H1 (cell line): ENCODE measurements at regions not wholly inside any gene's neighbourhood (a gene's known extent, or its start where the extent isn't known, plus 50 kb on each side); places are given as distances from the start of the nearest gene placed in this dataset.

Source experiments
- CTCF ChIA-PET: fragments of 300-600 bp; sonication (Branson Sonifier 250); formaldehyde crosslinking; loops from one replicate; lab custom pipeline; 2021; ENCODE audit not compliant: partially characterized antibody; lab: Charles Lee
- POLR2A ChIA-PET: fragments of 300-600 bp; sonication (Branson Sonifier 250); formaldehyde crosslinking; loops from one replicate; lab custom pipeline; 2021; ENCODE audit warnings: inconsistent platforms; ENCODE audit not compliant: partially characterized antibody; lab: Charles Lee
- DNase-seq, 2 experiments: peaks; one replicate each; pipeline versions ENCODE4 v3.0.0 to v3.0.0-alpha.2; 2010 to 2022; ENCODE audit warnings: low spot score in 2 of 2, low read depth in 1 of 2, mixed read lengths in 1 of 2
- FAIRE-seq: peaks from 2 replicates; lab custom pipeline; 2011; peaks lifted over from hg19 to GRCh38; lab: Jason Lieb, UNC
- H2AFZ ChIP-seq: 2 replicates; pipeline ENCODE4 v1.8.1; 2012; ENCODE audit warnings: low read length, inconsistent platforms
- H2AK5ac ChIP-seq: 2 replicates; pipeline ENCODE4 v1.6.1; 2013; ENCODE audit warnings: low read depth, low read length
- H2BK120ac ChIP-seq: replicated peaks from 2 replicates; pipeline ENCODE3; 2013; ENCODE audit warnings: low read depth, low read length, inconsistent platforms
- H2BK12ac ChIP-seq: 2 replicates; pipeline ENCODE4 v1.6.1; 2013; ENCODE audit warnings: low read depth, low read length
- H2BK15ac ChIP-seq: 2 replicates; pipeline ENCODE4 v1.6.1; 2013; ENCODE audit warnings: low read length
- H2BK20ac ChIP-seq: 2 replicates; pipeline ENCODE4 v1.6.1; 2013; ENCODE audit warnings: low read length
- H2BK5ac ChIP-seq: 2 replicates; pipeline ENCODE4 v1.6.1; 2013; ENCODE audit warnings: low read depth, low read length
- H3K14ac ChIP-seq: 2 replicates; pipeline ENCODE4 v1.6.1; 2013; ENCODE audit warnings: inconsistent platforms; ENCODE audit not compliant: insufficient read length
- H3K18ac ChIP-seq: 2 replicates; pipeline ENCODE4 v1.6.1; 2013; ENCODE audit warnings: low read length; ENCODE audit errors: extremely low read depth
- H3K23ac ChIP-seq: 2 replicates; pipeline ENCODE4 v1.6.1; 2013; ENCODE audit warnings: inconsistent platforms; ENCODE audit not compliant: insufficient read length
- H3K23me2 ChIP-seq: 2 replicates; pipeline ENCODE4 v1.6.1; 2013; ENCODE audit warnings: low read depth, low read length
- H3K27ac ChIP-seq: 2 replicates; pipeline ENCODE4 v1.6.1; 2011; ENCODE audit warnings: low read depth, low read length, inconsistent platforms
- H3K27me3 ChIP-seq, 4 experiments: replicated peaks in 1 of 4; 1 replicate in 1 of 4; 2 replicates in 3 of 4; pipeline versions ENCODE4 v1.6.1 to v1.8.1; 2011 to 2013; ENCODE audit warnings: low read length in 3 of 4, mild to moderate bottlenecking in 3 of 4, inconsistent platforms in 2 of 4, mixed read lengths in 2 of 4, moderate library complexity in 1 of 4; ENCODE audit not compliant: control insufficient read depth in 3 of 4, insufficient read depth in 3 of 4; ENCODE audit errors: extremely low read depth in 1 of 4
- H3K36me3 ChIP-seq, 4 experiments: 2 replicates each; pipeline versions ENCODE4 v1.6.1 to v1.8.1; 2011 to 2013; ENCODE audit warnings: mild to moderate bottlenecking in 4 of 4, low read length in 3 of 4, moderate library complexity in 2 of 4, control low read depth in 1 of 4, inconsistent platforms in 1 of 4; ENCODE audit not compliant: insufficient read depth in 4 of 4, control insufficient read depth in 2 of 4
- H3K4ac ChIP-seq: replicated peaks from 2 replicates; pipeline ENCODE3; 2013; ENCODE audit warnings: low read length, low read depth, mixed read lengths, inconsistent platforms; ENCODE audit not compliant: insufficient read length
- H3K4me1 ChIP-seq, 4 experiments: replicated peaks in 1 of 4; 1 replicate in 1 of 4; 2 replicates in 3 of 4; pipeline versions ENCODE4 v1.6.1 to v1.8.1; 2011 to 2013; ENCODE audit warnings: low read length in 3 of 4, inconsistent platforms in 2 of 4, mixed read lengths in 1 of 4; ENCODE audit not compliant: insufficient read depth in 4 of 4, control insufficient read depth in 3 of 4
- H3K4me2 ChIP-seq, 2 experiments: 2 replicates each; pipeline versions ENCODE4 v1.6.1 to v1.8.1; 2011 to 2013; ENCODE audit warnings: low read depth in 2 of 2, low read length in 2 of 2, control low read depth in 1 of 2, inconsistent platforms in 1 of 2, mild to moderate bottlenecking in 1 of 2; ENCODE audit not compliant: insufficient read depth in 1 of 2
- H3K4me3 ChIP-seq, 4 experiments: fragments of 200-600, 300-600 bp in 1 of 4; sonication (generic), shearing (Covaris generic), sonication (Bioruptor Twin) in 1 of 4; 2 replicates each; pipeline versions ENCODE4 v1.5.1 to v1.8.1; 2011 to 2016; ENCODE audit warnings: low read length in 4 of 4, low read depth in 3 of 4, control low read depth in 2 of 4, inconsistent platforms in 2 of 4, mild to moderate bottlenecking in 2 of 4, mixed read lengths in 1 of 4, moderate library complexity in 1 of 4; ENCODE audit not compliant: insufficient read depth in 2 of 4; ENCODE audit errors: extremely low read depth in 1 of 4
- H3K56ac ChIP-seq: replicated peaks from 2 replicates; pipeline ENCODE3; 2013; ENCODE audit warnings: low read depth, mild to moderate bottlenecking, mixed read lengths, low read length, inconsistent platforms; ENCODE audit not compliant: insufficient read length
- H3K79me1 ChIP-seq: 2 replicates; pipeline ENCODE4 v1.6.1; 2013; ENCODE audit warnings: low read depth, low read length, control low read depth
- H3K79me2 ChIP-seq, 2 experiments: 2 replicates each; pipeline versions ENCODE4 v1.6.1 to v1.8.1; 2012 to 2013; ENCODE audit warnings: low read length in 2 of 2, mild to moderate bottlenecking in 2 of 2, inconsistent platforms in 1 of 2; ENCODE audit not compliant: insufficient read depth in 2 of 2, control insufficient read depth in 1 of 2
- H3K9ac ChIP-seq, 4 experiments: replicated peaks in 1 of 4; 1 replicate in 1 of 4; 2 replicates in 3 of 4; pipeline versions ENCODE4 v1.6.1 to v1.8.1; 2011 to 2013; ENCODE audit warnings: low read depth in 3 of 4, low read length in 3 of 4, control low read depth in 2 of 4, mild to moderate bottlenecking in 2 of 4, moderate library complexity in 2 of 4, inconsistent platforms in 1 of 4; ENCODE audit errors: extremely low read depth in 1 of 4
- H3K9me3 ChIP-seq, 2 experiments: 2 replicates each; pipeline versions ENCODE4 v1.6.1 to v1.8.1; 2012 to 2013; ENCODE audit warnings: mild to moderate bottlenecking in 2 of 2, moderate library complexity in 2 of 2, control low read depth in 1 of 2, inconsistent platforms in 1 of 2, low read depth in 1 of 2, low read length in 1 of 2, mixed read lengths in 1 of 2; ENCODE audit not compliant: insufficient read depth in 2 of 2
- H4K20me1 ChIP-seq, 2 experiments: replicated peaks in 1 of 2; 2 replicates each; pipeline versions ENCODE3 to v1.8.1; 2011 to 2013; ENCODE audit warnings: inconsistent platforms in 2 of 2, low read length in 2 of 2, mild to moderate bottlenecking in 1 of 2; ENCODE audit not compliant: insufficient read depth in 2 of 2, control insufficient read depth in 1 of 2
- H4K5ac ChIP-seq: 2 replicates; pipeline ENCODE4 v1.6.1; 2013; ENCODE audit warnings: low read length, low read depth, mixed read lengths, inconsistent platforms; ENCODE audit not compliant: insufficient read length
- H4K8ac ChIP-seq: 2 replicates; pipeline ENCODE4 v1.8.0; 2013; ENCODE audit warnings: mild to moderate bottlenecking, moderate library complexity, low read length, inconsistent platforms; ENCODE audit not compliant: insufficient read depth; ENCODE audit errors: extremely low read depth
- H4K91ac ChIP-seq: replicated peaks from 2 replicates; pipeline ENCODE3; 2013; ENCODE audit warnings: low read length, mixed read lengths, inconsistent platforms; ENCODE audit not compliant: insufficient read length
- EZH2 ChIP-seq: fragments of 200-600 bp; sonication (generic); IDR thresholded peaks from 2 replicates; pipeline ENCODE4 v1.7.1; 2012; ENCODE audit warnings: low read depth, mild to moderate bottlenecking, moderate library complexity, low read length, inconsistent platforms; ENCODE audit not compliant: severe bottlenecking
- GABPA ChIP-seq: IDR thresholded peaks from 2 replicates; pipeline ENCODE4 v1.6.1; 2011; ENCODE audit warnings: mild to moderate bottlenecking, low read length, moderate library complexity, borderline replicate concordance; ENCODE audit not compliant: insufficient read depth
- GTF2F1 ChIP-seq: IDR thresholded peaks from 2 replicates; pipeline ENCODE4 v1.6.1; 2012; ENCODE audit warnings: low read depth, low read length, improper control_type of control experiment, borderline replicate concordance
- HDAC2 ChIP-seq, 2 experiments: fragments of 300-600 bp in 1 of 2; sonication (generic) in 1 of 2; IDR thresholded peaks; 2 replicates each; pipeline ENCODE4 v1.6.1; 2011 to 2012; ENCODE audit warnings: low read depth in 2 of 2, low read length in 2 of 2, mild to moderate bottlenecking in 2 of 2, moderate library complexity in 2 of 2, borderline replicate concordance in 1 of 2, inconsistent platforms in 1 of 2
- JUN ChIP-seq: IDR thresholded peaks from 2 replicates; pipeline ENCODE4 v1.6.1; 2011; ENCODE audit warnings: low read depth, mild to moderate bottlenecking, improper control_type of control experiment, low read length
- KDM4A ChIP-seq: IDR thresholded peaks from one replicate; pipeline ENCODE4 v1.7.1; 2012; ENCODE audit warnings: low read depth, mild to moderate bottlenecking, moderate library complexity, low read length, inconsistent platforms; ENCODE audit not compliant: severe bottlenecking
- NANOG ChIP-seq: IDR thresholded peaks from 2 replicates; pipeline ENCODE4 v1.6.1; 2011; ENCODE audit warnings: low read length, low read depth, mild to moderate bottlenecking, inconsistent platforms; ENCODE audit not compliant: insufficient read depth, poor library complexity, severe bottlenecking
- RAD21 ChIP-seq, 2 experiments: IDR thresholded peaks in 1 of 2; conservative IDR thresholded peaks in 1 of 2; 2 replicates each; pipeline ENCODE4 v1.6.1; 2011; ENCODE audit warnings: low read depth in 2 of 2, low read length in 2 of 2, improper control_type of control experiment in 1 of 2, inconsistent platforms in 1 of 2, mild to moderate bottlenecking in 1 of 2, moderate library complexity in 1 of 2
- TAF1 ChIP-seq: IDR thresholded peaks from 2 replicates; pipeline ENCODE4 v1.6.1; 2011; ENCODE audit warnings: mild to moderate bottlenecking, low read depth, low read length
- WGBS, 2 experiments: shearing (Covaris generic) in 1 of 2; methylation state at CpG; one replicate each; pipeline versions ENCODE4 v1.1.6 to v1.1.7; 2013 to 2015; ENCODE audit warnings: low lambda C conversion rate in 2 of 2, mixed read lengths in 2 of 2, inconsistent platforms in 1 of 2, low coverage in 1 of 2, missing lambda C conversion rate in 1 of 2; ENCODE audit not compliant: insufficient replicate concordance in 2 of 2, insufficient coverage in 1 of 2, insufficient read length in 1 of 2; ENCODE audit errors: extremely low coverage in 1 of 2, missing lambda C conversion rate in 1 of 2; 5-methylcytosine and 5-hydroxymethylcytosine counted together

GRCh38 chr12:67141296-67142018, 127.7 kb upstream of the CAND1 start:
- Histone ChIP-seq H4K20me1 (no peaks in the 10 kb centered on the region), H3K14ac (no peak overlapping the region), H2BK15ac (no peak overlapping the region), H3K4me1 (peaks cover 0 to 3% (median 0%) of the 10 kb centered on the region in 4 experiments; a peak in 2 of 7 replicates), H3K9ac (no peak overlapping the region), H3K4ac (no peak overlapping the region), H2AK5ac (no peak overlapping the region), H3K36me3 (no peaks in the 10 kb centered on the region), H2BK20ac (no peak overlapping the region), H2BK12ac (no peak overlapping the region), H3K56ac (no peak overlapping the region), H3K4me3 (no peak overlapping the region), H3K18ac (no peak overlapping the region), H3K23ac (no peak overlapping the region), H4K5ac (no peak overlapping the region), H3K79me2 (no peaks in the 10 kb centered on the region), H3K9me3 (no peaks in the 10 kb centered on the region), H2AFZ (no peak overlapping the region), H3K4me2 (no peak overlapping the region), H2BK5ac (no peak overlapping the region), H4K91ac (no peak overlapping the region), H3K27me3 (no peaks in the 10 kb centered on the region), H3K79me1 (no peaks in the 10 kb centered on the region), H2BK120ac (no peak overlapping the region), H3K27ac (no peak overlapping the region), H4K8ac (no peak overlapping the region), H3K23me2 (no peaks in the 10 kb centered on the region)
- TF ChIP-seq JUN (no peak), GABPA (no peak), HDAC2 (IDR thresholded peaks at IDR 0.05; ENCODE audit: borderline replicate concordance in 1 of 2, low read depth in 2 of 2, low read length in 2 of 2) (no peak), GTF2F1 (no peak), TAF1 (no peak), RAD21 (IDR thresholded peaks at IDR 0.05 in 1 of 2, conservative IDR thresholded peaks at IDR 0.05 in 1 of 2; ENCODE audit: low read depth in 2 of 2, low read length in 2 of 2) (no peak), NANOG (no peak), KDM4A (no peak), EZH2 (no peak)
- WGBS, 2 experiments, result 70% methylated on average over 1 of the region's 1 CpG; no CpG with 5 or more reads in 1 of the 2 experiments
- FAIRE-seq (no peak), DNase-seq (no peak)
- CTCF ChIA-PET, result interaction anchor here (0.6 to 2.4 kb wide), 3 partner anchors 9 to 20 kb away, joined by 4 to 7 read pairs (median 5); no protein-coding TSS in a partner anchor
- POLR2A ChIA-PET, result no interaction called here
